ENCODE measurements at regions not wholly inside any gene's neighbourhood (a gene's known extent, or its start where the extent isn't known, plus 50 kb on each side); places are given as distances from the start of the nearest gene placed in this dataset.

DNA sequence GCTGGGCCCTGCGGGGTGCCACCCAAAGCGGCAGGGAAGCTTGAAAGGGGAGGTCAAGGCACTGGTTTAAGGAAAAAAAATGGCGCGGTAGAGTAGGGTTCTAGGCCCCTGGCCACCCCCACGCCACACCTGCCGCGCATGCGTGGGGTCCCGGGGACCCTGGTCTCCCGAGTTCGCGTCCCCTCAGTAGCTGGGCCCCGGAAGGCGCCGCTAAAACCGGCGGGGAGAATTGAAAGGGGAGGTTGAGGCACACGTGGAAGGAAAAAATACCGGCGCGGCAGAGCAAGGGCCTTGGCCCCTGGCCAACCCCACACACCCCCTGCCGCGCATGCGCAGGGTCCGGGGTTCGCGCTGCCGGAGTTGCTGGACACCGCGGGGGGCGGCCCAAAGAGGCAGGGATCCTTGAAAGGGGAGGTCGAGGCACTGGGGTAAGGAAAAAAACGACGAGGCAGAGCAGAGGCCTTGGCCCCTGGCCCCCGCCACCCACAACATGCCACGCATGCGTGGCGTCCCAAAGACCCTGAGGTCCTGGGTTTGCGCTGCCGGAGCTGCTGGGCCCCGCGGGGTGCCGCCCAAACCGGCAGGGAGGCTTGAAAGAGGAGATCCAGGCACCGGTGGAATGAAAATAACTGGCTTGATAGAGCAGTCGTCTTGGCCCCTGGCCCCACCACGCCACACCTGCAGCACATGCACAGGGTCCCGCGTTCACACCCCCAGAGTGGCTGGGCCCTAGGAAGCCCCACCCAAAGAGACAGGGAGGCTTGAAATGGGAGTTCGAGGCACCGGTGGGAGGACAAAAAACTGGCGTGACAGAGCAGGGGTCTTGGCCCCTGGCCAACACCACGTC, 314.5 kb downstream of the ALG10 start:
- no peaks in the 10 kb centered on the region for H3K27me3 ChIP-seq (ENCODE audit: control insufficient read depth, insufficient read depth, low read length)
- H3K9me3 ChIP-seq (ENCODE audit: control insufficient read depth, insufficient read depth, low read length), result peaks cover 13% of the 10 kb centered on the region
- 65% methylated on average over 49 of the region's 53 CpGs for WGBS (ENCODE audit: insufficient coverage)
- H3K4me1 ChIP-seq (ENCODE audit: control insufficient read depth, insufficient read depth, low read length), result no peaks in the 10 kb centered on the region
- no peak for DNase-seq (ENCODE audit: low read depth in 4 of 6, low spot score in 6 of 6)
- no peaks in the 10 kb centered on the region for H3K36me3 ChIP-seq (ENCODE audit: control insufficient read depth, insufficient read depth, low read length)
- no peak overlapping the region for H3K4me3 ChIP-seq (ENCODE audit: low read depth, low read length)
- no peak overlapping the region for H3K27ac ChIP-seq (ENCODE audit: low read depth, low read length)

DNA sequence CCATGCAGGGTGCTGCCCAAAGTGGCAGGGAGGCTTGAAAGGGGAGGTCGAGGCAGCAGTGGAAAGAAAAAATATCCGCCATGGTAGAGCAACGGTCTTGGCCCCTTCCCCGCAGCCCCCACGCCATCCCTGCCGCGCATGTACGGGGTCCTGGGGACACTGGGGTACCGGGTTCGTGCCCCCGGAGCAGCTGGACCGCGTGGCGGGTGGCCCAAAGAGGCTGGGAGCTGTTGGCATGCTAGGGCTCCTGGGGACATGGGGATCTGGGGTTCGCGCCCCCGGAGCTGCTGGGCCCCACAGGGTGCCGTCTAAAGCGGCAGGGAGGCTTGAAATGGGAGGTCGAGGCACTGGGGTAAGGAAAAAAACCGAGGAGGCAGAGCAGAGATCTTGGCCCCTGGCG, 316.5 kb downstream of the ALG10 start:
- no peak for DNase-seq (ENCODE audit: low read depth in 4 of 6, low spot score in 6 of 6)
- WGBS (ENCODE audit: insufficient coverage), result 63% methylated on average over 22 of the region's 22 CpGs
- Histone ChIP-seq H3K36me3 (ENCODE audit: control insufficient read depth, insufficient read depth, low read length) (no peaks in the 10 kb centered on the region), H3K4me3 (ENCODE audit: low read depth, low read length) (no peak overlapping the region), H3K4me1 (ENCODE audit: control insufficient read depth, insufficient read depth, low read length) (no peaks in the 10 kb centered on the region), H3K27me3 (ENCODE audit: control insufficient read depth, insufficient read depth, low read length) (no peaks in the 10 kb centered on the region), H3K27ac (ENCODE audit: low read depth, low read length) (no peak overlapping the region), H3K9me3 (ENCODE audit: control insufficient read depth, insufficient read depth, low read length) (peaks cover 11% of the 10 kb centered on the region)

GRCh38 chr12:34339922-34340321, 317.6 kb downstream of the ALG10 start:
- peaks cover 11% of the 10 kb centered on the region for H3K9me3 ChIP-seq (ENCODE audit: control insufficient read depth, insufficient read depth, low read length)
- no peaks in the 10 kb centered on the region for H3K4me1 ChIP-seq (ENCODE audit: control insufficient read depth, insufficient read depth, low read length)
- no peaks in the 10 kb centered on the region for H3K36me3 ChIP-seq (ENCODE audit: control insufficient read depth, insufficient read depth, low read length)
- no peak overlapping the region for H3K4me3 ChIP-seq (ENCODE audit: low read depth, low read length)
- H3K27ac ChIP-seq (ENCODE audit: low read depth, low read length), result no peak overlapping the region
- 57% methylated on average over 26 of the region's 26 CpGs for WGBS (ENCODE audit: insufficient coverage)
- no peaks in the 10 kb centered on the region for H3K27me3 ChIP-seq (ENCODE audit: control insufficient read depth, insufficient read depth, low read length)
- no peak for DNase-seq (ENCODE audit: low read depth in 4 of 6, low spot score in 6 of 6)

DNA sequence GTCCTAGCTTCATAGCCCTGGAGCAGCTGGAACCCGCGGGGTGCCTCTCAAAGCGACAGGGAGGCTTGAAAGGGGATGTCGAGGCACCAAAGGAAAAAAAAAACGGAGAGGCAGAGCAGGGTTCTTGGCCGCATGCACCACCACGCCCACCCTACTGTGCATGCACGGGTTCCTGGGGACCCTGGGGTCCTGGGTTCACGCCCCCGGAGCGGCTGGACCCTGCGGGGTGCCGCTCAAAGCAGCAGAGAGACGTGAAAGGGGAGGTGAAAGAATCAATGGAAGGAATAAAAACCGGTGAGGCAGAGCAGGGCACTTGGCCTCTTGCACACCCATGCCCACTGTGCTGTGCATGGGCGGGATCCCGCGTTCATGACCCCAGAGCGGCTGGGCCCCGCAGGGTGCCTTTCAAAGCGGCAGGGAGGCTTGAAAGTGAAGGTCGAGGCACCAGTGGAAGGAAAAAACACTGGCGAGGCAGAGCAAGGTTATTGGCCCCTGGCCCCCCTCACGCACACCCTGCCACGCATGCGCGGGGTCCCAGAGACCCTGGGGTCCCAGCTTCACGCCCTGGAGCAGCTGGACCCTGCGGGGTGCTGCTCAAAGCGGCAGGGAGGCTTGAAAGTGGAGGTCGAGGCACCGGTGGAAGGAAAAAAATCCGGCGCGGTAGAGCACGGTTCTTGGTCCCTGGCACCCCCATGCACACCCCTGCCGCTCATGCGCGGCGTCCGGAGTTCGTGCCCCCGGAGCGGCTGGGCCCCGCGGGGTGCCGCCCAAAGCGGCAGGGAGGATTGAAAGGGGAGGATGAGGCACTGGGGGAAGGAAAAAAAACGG, 318.5 kb downstream of the ALG10 start:
- 39% methylated on average over 46 of the region's 49 CpGs for WGBS (ENCODE audit: insufficient coverage)
- H3K27ac ChIP-seq (ENCODE audit: low read depth, low read length), result no peak overlapping the region
- H3K27me3 ChIP-seq (ENCODE audit: control insufficient read depth, insufficient read depth, low read length), result no peaks in the 10 kb centered on the region
- no peaks in the 10 kb centered on the region for H3K4me1 ChIP-seq (ENCODE audit: control insufficient read depth, insufficient read depth, low read length)
- DNase-seq (ENCODE audit: low read depth in 4 of 6, low spot score in 6 of 6), result no peak
- H3K4me3 ChIP-seq (ENCODE audit: low read depth, low read length), result no peak overlapping the region
- H3K9me3 ChIP-seq (ENCODE audit: control insufficient read depth, insufficient read depth, low read length), result peaks cover 13% of the 10 kb centered on the region
- H3K36me3 ChIP-seq (ENCODE audit: control insufficient read depth, insufficient read depth, low read length), result no peaks in the 10 kb centered on the region

- no peak for DNase-seq (ENCODE audit: low read depth in 4 of 6, low spot score in 6 of 6)
- H3K4me1 ChIP-seq (ENCODE audit: control insufficient read depth, insufficient read depth, low read length), result no peaks in the 10 kb centered on the region
- H3K27me3 ChIP-seq (ENCODE audit: control insufficient read depth, insufficient read depth, low read length), result no peaks in the 10 kb centered on the region
- H3K4me3 ChIP-seq (ENCODE audit: low read depth, low read length), result no peak overlapping the region
- H3K36me3 ChIP-seq (ENCODE audit: control insufficient read depth, insufficient read depth, low read length), result no peaks in the 10 kb centered on the region
- peaks cover 15% of the 10 kb centered on the region for H3K9me3 ChIP-seq (ENCODE audit: control insufficient read depth, insufficient read depth, low read length)
- 47% methylated on average over 18 of the region's 21 CpGs for WGBS (ENCODE audit: insufficient coverage)
- no peak overlapping the region for H3K27ac ChIP-seq (ENCODE audit: low read depth, low read length)
These were observed 319.1 kb downstream of the ALG10 start for GRCh38 chr12:34341362-34341733.

GRCh38 chr12:34342048-34342447, 319.8 kb downstream of the ALG10 start:
- Histone ChIP-seq H3K36me3 (ENCODE audit: control insufficient read depth, insufficient read depth, low read length) (no peaks in the 10 kb centered on the region), H3K4me3 (ENCODE audit: low read depth, low read length) (no peak overlapping the region), H3K4me1 (ENCODE audit: control insufficient read depth, insufficient read depth, low read length) (no peaks in the 10 kb centered on the region), H3K9me3 (ENCODE audit: control insufficient read depth, insufficient read depth, low read length) (peaks cover 15% of the 10 kb centered on the region), H3K27me3 (ENCODE audit: control insufficient read depth, insufficient read depth, low read length) (no peaks in the 10 kb centered on the region), H3K27ac (ENCODE audit: low read depth, low read length) (no peak overlapping the region)
- no peak for DNase-seq (ENCODE audit: low read depth in 4 of 6, low spot score in 6 of 6)
- WGBS (ENCODE audit: insufficient coverage), result 50% methylated on average over 25 of the region's 25 CpGs

- no peak for DNase-seq (ENCODE audit: low read depth in 4 of 6, low spot score in 6 of 6)
- Histone ChIP-seq H3K9me3 (ENCODE audit: control insufficient read depth, insufficient read depth, low read length) (peaks cover 11% of the 10 kb centered on the region), H3K4me1 (ENCODE audit: control insufficient read depth, insufficient read depth, low read length) (no peaks in the 10 kb centered on the region), H3K27me3 (ENCODE audit: control insufficient read depth, insufficient read depth, low read length) (no peaks in the 10 kb centered on the region), H3K27ac (ENCODE audit: low read depth, low read length) (no peak overlapping the region), H3K4me3 (ENCODE audit: low read depth, low read length) (no peak overlapping the region), H3K36me3 (ENCODE audit: control insufficient read depth, insufficient read depth, low read length) (no peaks in the 10 kb centered on the region)
- WGBS (ENCODE audit: insufficient coverage), result 55% methylated on average over 20 of the region's 22 CpGs
These were observed 321.0 kb downstream of the ALG10 start for GRCh38 chr12:34343345-34343744.

DNA sequence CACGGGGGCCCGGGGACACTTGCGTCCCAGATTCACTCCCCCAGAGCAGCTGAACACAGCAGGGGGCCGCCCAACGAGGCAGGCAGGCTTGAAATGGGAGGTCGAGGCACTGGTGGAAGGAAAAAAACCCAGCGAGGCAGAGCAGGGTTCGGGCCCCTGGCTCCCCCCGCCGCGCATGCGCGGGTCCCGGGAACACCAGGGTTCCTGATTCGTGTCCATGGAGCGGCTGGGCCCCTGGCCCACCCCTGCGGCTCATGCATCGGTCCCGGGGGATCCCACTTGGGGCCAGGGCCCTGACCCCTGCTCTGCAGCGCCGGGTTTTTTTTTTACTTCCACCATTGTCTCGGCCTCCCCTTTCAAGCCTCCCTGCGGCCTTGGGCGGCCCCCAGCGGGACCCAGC, 321.5 kb downstream of the ALG10 start:
- no peak overlapping the region for H3K27ac ChIP-seq (ENCODE audit: low read depth, low read length)
- H3K4me3 ChIP-seq (ENCODE audit: low read depth, low read length), result no peak overlapping the region
- H3K4me1 ChIP-seq (ENCODE audit: control insufficient read depth, insufficient read depth, low read length), result no peaks in the 10 kb centered on the region
- H3K27me3 ChIP-seq (ENCODE audit: control insufficient read depth, insufficient read depth, low read length), result no peaks in the 10 kb centered on the region
- 61% methylated on average over 25 of the region's 25 CpGs for WGBS (ENCODE audit: insufficient coverage)
- DNase-seq (ENCODE audit: low read depth in 4 of 6, low spot score in 6 of 6), result no peak
- no peaks in the 10 kb centered on the region for H3K36me3 ChIP-seq (ENCODE audit: control insufficient read depth, insufficient read depth, low read length)
- H3K9me3 ChIP-seq (ENCODE audit: control insufficient read depth, insufficient read depth, low read length), result peaks cover 8% of the 10 kb centered on the region

- Histone ChIP-seq H3K4me1 (ENCODE audit: control insufficient read depth, insufficient read depth, low read length) (no peaks in the 10 kb centered on the region), H3K4me3 (ENCODE audit: low read depth, low read length) (no peak overlapping the region), H3K27ac (ENCODE audit: low read depth, low read length) (no peak overlapping the region), H3K9me3 (ENCODE audit: control insufficient read depth, insufficient read depth, low read length) (peaks cover 11% of the 10 kb centered on the region), H3K27me3 (ENCODE audit: control insufficient read depth, insufficient read depth, low read length) (no peaks in the 10 kb centered on the region), H3K36me3 (ENCODE audit: control insufficient read depth, insufficient read depth, low read length) (no peaks in the 10 kb centered on the region)
- DNase-seq (ENCODE audit: low read depth in 4 of 6, low spot score in 6 of 6), result no peak
- 52% methylated on average over 37 of the region's 37 CpGs for WGBS (ENCODE audit: insufficient coverage)
These were observed 322.7 kb downstream of the ALG10 start for GRCh38 chr12:34344851-34345522.
